Gastroesophageal sphincter (tissue), 4 donors: ENCODE measurements at regions not wholly inside any gene's neighbourhood (a gene's known extent, or its start where the extent isn't known, plus 50 kb on each side); places are given as distances from the start of the nearest gene placed in this dataset.

Experiments used
- ATAC-seq: fragments of 150-250 bp; one replicate; pipeline ENCODE4 v1.9.1; 2016; ENCODE audit warnings: mild to moderate bottlenecking, moderate library complexity
- H3K27ac ChIP-seq, 4 donors: fragments of 200-600 bp; sonication (generic) in 3 of 4; 1 replicate in 3 of 4; 2 replicates in 1 of 4; pipeline ENCODE4 v1.5.1; 2016 to 2019
- H3K27me3 ChIP-seq: fragments of 200-600 bp; sonication (generic); one replicate; pipeline ENCODE4 v1.5.1; 2019
- H3K36me3 ChIP-seq, 2 donors: fragments of 200-600 bp; sonication (generic); one replicate each; pipeline ENCODE4 v1.5.1; 2019; ENCODE audit warnings: control low read depth in 1 of 2
- H3K4me1 ChIP-seq, 3 donors: fragments of 200-600 bp; sonication (generic); 1 replicate in 2 of 3; 2 replicates in 1 of 3; pipeline ENCODE4 v1.5.1; 2016 to 2019; ENCODE audit warnings: control low read depth in 2 of 3
- H3K4me3 ChIP-seq, 2 donors: fragments of 200-600 bp; sonication (generic); one replicate each; pipeline ENCODE4 v1.5.1; 2019; ENCODE audit warnings: mild to moderate bottlenecking in 1 of 2, moderate library complexity in 1 of 2
- H3K9me3 ChIP-seq, 3 donors: fragments of 200-600 bp; sonication (generic); one replicate each; pipeline ENCODE4 v1.5.1; 2017 to 2019; ENCODE audit warnings: control low read depth in 2 of 3
- CTCF ChIP-seq, 4 experiments: fragments of 200-600 bp in 2 of 4; fragments of 450-650 bp in 2 of 4; sonication (generic) in 1 of 4; IDR thresholded peaks; one replicate each; pipeline ENCODE4 v1.5.1; 2017 to 2019; ENCODE audit warnings: antibody characterized with exemption in 4 of 4, mild to moderate bottlenecking in 2 of 4, moderate library complexity in 2 of 4
- EP300 ChIP-seq: sonication (generic); formaldehyde crosslinking; IDR thresholded peaks from one replicate; pipeline ENCODE4 v1.6.1; 2017; ENCODE audit warnings: antibody characterized with exemption, mild to moderate bottlenecking
- POLR2A ChIP-seq, 2 donors: fragments of 450-650 bp; IDR thresholded peaks; one replicate each; pipeline ENCODE4 v1.6.1; 2017; ENCODE audit warnings: antibody characterized with exemption in 2 of 2, mild to moderate bottlenecking in 2 of 2, moderate library complexity in 1 of 2
- POLR2AphosphoS5 ChIP-seq: sonication (generic); formaldehyde crosslinking; IDR thresholded peaks from one replicate; pipeline ENCODE4 v1.6.1; 2017; ENCODE audit warnings: antibody characterized with exemption
- WGBS, 2 donors: methylation state at CpG; one replicate each; pipeline ENCODE4 v1.1.5; 2018; ENCODE audit warnings: low coverage in 1 of 2; 5-methylcytosine and 5-hydroxymethylcytosine counted together

- H3K27ac ChIP-seq: no peak overlapping the region
- no peaks in the 10 kb centered on the region for H3K4me1 ChIP-seq
- H3K27me3 ChIP-seq: no peaks in the 10 kb centered on the region
- peaks cover 0 to 7% (median 0%) of the 10 kb centered on the region in 3 donors for H3K9me3 ChIP-seq
- TF ChIP-seq EP300 (no peak), CTCF (IDR thresholded peaks at IDR 0.05) (no peak), POLR2AphosphoS5 (no peak)
- H3K4me3 ChIP-seq: no peak overlapping the region
- H3K36me3 ChIP-seq: no peaks in the 10 kb centered on the region
- ATAC-seq: no peak
- WGBS, 2 donors: 48 to 62% methylated on average over 3 of the region's 3 CpGs
These were observed 186.5 kb upstream of the PEX5L start for GRCh38 chr3:180223268-180223667.

- ATAC-seq: no peak
- no peaks in the 10 kb centered on the region for H3K36me3 ChIP-seq
- H3K9me3 ChIP-seq: peaks cover 0 to 44% (median 0%) of the 10 kb centered on the region in 3 donors
These were observed 192.4 kb upstream of the PEX5L start for GRCh38 chr3:180229113-180229512.

GRCh38 chr3:180239939-180240338 is 203.2 kb upstream of the PEX5L start:
- WGBS, 2 donors: 33 to 71% methylated on average over 2 of the region's 2 CpGs
- Histone ChIP-seq H3K36me3 (no peaks in the 10 kb centered on the region), H3K27me3 (no peaks in the 10 kb centered on the region), H3K9me3 (peaks cover 0 to under 1% (median 0%) of the 10 kb centered on the region in 3 donors), H3K4me1 (no peaks in the 10 kb centered on the region), H3K4me3 (no peak overlapping the region), H3K27ac (no peak overlapping the region)
- ATAC-seq: no peak
- TF ChIP-seq CTCF (IDR thresholded peaks at IDR 0.05) (no peak), EP300 (no peak), POLR2AphosphoS5 (no peak), POLR2A (IDR thresholded peaks at IDR 0.05) (no peak)

More at GRCh38 chr3:180229113-180229512, 192.4 kb upstream of the PEX5L start:
- Histone ChIP-seq H3K4me1 (no peaks in the 10 kb centered on the region), H3K27me3 (no peaks in the 10 kb centered on the region), H3K4me3 (no peak overlapping the region), H3K27ac (no peak overlapping the region)
- TF ChIP-seq EP300: no peak
- no peak for TF ChIP-seq CTCF (IDR thresholded peaks at IDR 0.05)
- TF ChIP-seq POLR2A (IDR thresholded peaks at IDR 0.05): no peak

- no peak for TF ChIP-seq POLR2A (IDR thresholded peaks at IDR 0.05)
- no peak for TF ChIP-seq CTCF (IDR thresholded peaks at IDR 0.05)
- no peak for TF ChIP-seq EP300
- no peak for TF ChIP-seq POLR2AphosphoS5
- H3K4me1 ChIP-seq: no peaks in the 10 kb centered on the region
These were observed 210.0 kb upstream of the PEX5L start for GRCh38 chr3:180246688-180247195.

GRCh38 chr3:180250172-180250571 is 213.4 kb upstream of the PEX5L start:
- Histone ChIP-seq H3K9me3 (no peaks in the 10 kb centered on the region), H3K4me3 (no peak overlapping the region), H3K27me3 (no peaks in the 10 kb centered on the region), H3K27ac (no peak overlapping the region), H3K4me1 (no peaks in the 10 kb centered on the region), H3K36me3 (no peaks in the 10 kb centered on the region)
- TF ChIP-seq POLR2A (IDR thresholded peaks at IDR 0.05): no peak
- no peak for TF ChIP-seq POLR2AphosphoS5
- no peak for TF ChIP-seq EP300
- TF ChIP-seq CTCF (IDR thresholded peaks at IDR 0.05): no peak
- no peak for ATAC-seq
- 70 to 71% methylated on average over 2 of the region's 2 CpGs for WGBS, 2 donors

More at GRCh38 chr3:180246688-180247195, 210.0 kb upstream of the PEX5L start:
- H3K27ac ChIP-seq: no peak overlapping the region
- H3K4me3 ChIP-seq: no peak overlapping the region
- no peaks in the 10 kb centered on the region for H3K36me3 ChIP-seq
- WGBS, 2 donors: 47 to 54% methylated on average over 5 of the region's 5 CpGs
- no peaks in the 10 kb centered on the region for H3K9me3 ChIP-seq
- H3K27me3 ChIP-seq: no peaks in the 10 kb centered on the region
- no peak for ATAC-seq
